ENCODE measurements at regions not wholly inside any gene's neighbourhood (a gene's known extent, or its start where the extent isn't known, plus 50 kb on each side); places are given as distances from the start of the nearest gene placed in this dataset.

GRCh38 chr4:104693601-104694201 is 199.0 kb upstream of the CXXC4 start:
- peak; percentile 65 for ATAC-seq
- TF ChIP-seq ZFP30 (CRISPR knock-in tag; IDR thresholded peaks at IDR 0.05) (no peak), RARB (CRISPR knock-in tag; IDR thresholded peaks at IDR 0.05) (no peak), TCF4 (CRISPR knock-in tag; IDR thresholded peaks at IDR 0.05; ENCODE audit: borderline replicate concordance) (no peak), ZNF70 (CRISPR knock-in tag; IDR thresholded peaks at IDR 0.05) (no peak), ZNF8 (CRISPR knock-in tag; IDR thresholded peaks at IDR 0.05) (no peak), PPARA (CRISPR knock-in tag; IDR thresholded peaks at IDR 0.05; ENCODE audit: borderline replicate concordance) (no peak), ZNF565 (CRISPR knock-in tag; conservative IDR thresholded peaks at IDR 0.05; ENCODE audit: low read depth) (no peak), CSDC2 (CRISPR knock-in tag; IDR thresholded peaks at IDR 0.05) (no peak), ZC3H10 (CRISPR knock-in tag; IDR thresholded peaks at IDR 0.05) (no peak), SNAI2 (CRISPR knock-in tag; IDR thresholded peaks at IDR 0.05) (no peak)
- TF ChIP-seq, protein P1, sequence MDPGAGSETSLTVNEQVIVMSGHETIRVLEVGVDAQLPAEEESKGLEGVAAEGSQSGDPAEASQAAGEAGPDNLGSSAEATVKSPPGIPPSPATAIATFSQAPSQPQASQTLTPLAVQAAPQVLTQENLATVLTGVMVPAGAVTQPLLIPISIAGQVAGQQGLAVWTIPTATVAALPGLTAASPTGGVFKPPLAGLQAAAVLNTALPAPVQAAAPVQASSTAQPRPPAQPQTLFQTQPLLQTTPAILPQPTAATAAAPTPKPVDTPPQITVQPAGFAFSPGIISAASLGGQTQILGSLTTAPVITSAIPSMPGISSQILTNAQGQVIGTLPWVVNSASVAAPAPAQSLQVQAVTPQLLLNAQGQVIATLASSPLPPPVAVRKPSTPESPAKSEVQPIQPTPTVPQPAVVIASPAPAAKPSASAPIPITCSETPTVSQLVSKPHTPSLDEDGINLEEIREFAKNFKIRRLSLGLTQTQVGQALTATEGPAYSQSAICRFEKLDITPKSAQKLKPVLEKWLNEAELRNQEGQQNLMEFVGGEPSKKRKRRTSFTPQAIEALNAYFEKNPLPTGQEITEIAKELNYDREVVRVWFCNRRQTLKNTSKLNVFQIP (CRISPR knock-in tag; IDR thresholded peaks at IDR 0.05; ENCODE audit: borderline replicate concordance, low read depth), result no peak
- TF ChIP-seq, protein P2, sequence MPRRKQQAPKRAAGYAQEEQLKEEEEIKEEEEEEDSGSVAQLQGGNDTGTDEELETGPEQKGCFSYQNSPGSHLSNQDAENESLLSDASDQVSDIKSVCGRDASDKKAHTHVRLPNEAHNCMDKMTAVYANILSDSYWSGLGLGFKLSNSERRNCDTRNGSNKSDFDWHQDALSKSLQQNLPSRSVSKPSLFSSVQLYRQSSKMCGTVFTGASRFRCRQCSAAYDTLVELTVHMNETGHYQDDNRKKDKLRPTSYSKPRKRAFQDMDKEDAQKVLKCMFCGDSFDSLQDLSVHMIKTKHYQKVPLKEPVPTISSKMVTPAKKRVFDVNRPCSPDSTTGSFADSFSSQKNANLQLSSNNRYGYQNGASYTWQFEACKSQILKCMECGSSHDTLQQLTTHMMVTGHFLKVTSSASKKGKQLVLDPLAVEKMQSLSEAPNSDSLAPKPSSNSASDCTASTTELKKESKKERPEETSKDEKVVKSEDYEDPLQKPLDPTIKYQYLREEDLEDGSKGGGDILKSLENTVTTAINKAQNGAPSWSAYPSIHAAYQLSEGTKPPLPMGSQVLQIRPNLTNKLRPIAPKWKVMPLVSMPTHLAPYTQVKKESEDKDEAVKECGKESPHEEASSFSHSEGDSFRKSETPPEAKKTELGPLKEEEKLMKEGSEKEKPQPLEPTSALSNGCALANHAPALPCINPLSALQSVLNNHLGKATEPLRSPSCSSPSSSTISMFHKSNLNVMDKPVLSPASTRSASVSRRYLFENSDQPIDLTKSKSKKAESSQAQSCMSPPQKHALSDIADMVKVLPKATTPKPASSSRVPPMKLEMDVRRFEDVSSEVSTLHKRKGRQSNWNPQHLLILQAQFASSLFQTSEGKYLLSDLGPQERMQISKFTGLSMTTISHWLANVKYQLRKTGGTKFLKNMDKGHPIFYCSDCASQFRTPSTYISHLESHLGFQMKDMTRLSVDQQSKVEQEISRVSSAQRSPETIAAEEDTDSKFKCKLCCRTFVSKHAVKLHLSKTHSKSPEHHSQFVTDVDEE (CRISPR knock-in tag; IDR thresholded peaks at IDR 0.05), result no peak

DNA sequence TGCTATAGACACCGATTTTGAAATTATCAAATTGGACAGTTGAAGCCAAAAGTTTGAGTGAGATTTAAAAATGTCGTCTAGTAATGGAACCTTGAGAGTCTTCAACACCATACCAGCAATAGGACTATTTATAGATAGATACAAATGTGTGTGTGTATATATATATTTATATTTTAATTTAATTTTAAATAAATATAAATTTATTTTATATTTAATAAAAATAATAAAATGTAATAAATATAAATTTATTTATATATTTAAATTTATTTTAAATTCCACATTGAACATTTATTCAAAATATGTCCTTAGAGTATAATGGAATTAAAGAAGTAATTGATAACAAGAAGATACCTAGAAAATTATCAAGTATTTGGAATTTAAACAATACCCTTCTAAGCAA is 221.9 kb upstream of the CXXC4 start:
- ATAC-seq, result no peak

More for the DNA sequence above, 221.9 kb upstream of the CXXC4 start:
- TF ChIP-seq GLIS3 (CRISPR knock-in tag; IDR thresholded peaks at IDR 0.05), result no peak
- TF ChIP-seq, protein P3, sequence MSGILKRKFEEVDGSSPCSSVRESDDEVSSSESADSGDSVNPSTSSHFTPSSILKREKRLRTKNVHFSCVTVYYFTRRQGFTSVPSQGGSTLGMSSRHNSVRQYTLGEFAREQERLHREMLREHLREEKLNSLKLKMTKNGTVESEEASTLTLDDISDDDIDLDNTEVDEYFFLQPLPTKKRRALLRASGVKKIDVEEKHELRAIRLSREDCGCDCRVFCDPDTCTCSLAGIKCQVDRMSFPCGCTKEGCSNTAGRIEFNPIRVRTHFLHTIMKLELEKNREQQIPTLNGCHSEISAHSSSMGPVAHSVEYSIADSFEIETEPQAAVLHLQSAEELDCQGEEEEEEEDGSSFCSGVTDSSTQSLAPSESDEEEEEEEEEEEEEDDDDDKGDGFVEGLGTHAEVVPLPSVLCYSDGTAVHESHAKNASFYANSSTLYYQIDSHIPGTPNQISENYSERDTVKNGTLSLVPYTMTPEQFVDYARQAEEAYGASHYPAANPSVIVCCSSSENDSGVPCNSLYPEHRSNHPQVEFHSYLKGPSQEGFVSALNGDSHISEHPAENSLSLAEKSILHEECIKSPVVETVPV (CRISPR knock-in tag; IDR thresholded peaks at IDR 0.05), result no peak
- no peak for TF ChIP-seq OSR1 (CRISPR knock-in tag; IDR thresholded peaks at IDR 0.05)
- no peak for TF ChIP-seq ARNTL (CRISPR knock-in tag; IDR thresholded peaks at IDR 0.05; ENCODE audit: borderline replicate concordance, low read depth)
- no peak for TF ChIP-seq ESRRG (CRISPR knock-in tag; IDR thresholded peaks at IDR 0.05)
- TF ChIP-seq, protein P2 (CRISPR knock-in tag; IDR thresholded peaks at IDR 0.05), result no peak
- TF ChIP-seq CREB5 (CRISPR knock-in tag; IDR thresholded peaks at IDR 0.05; ENCODE audit: low read depth), result no peak
- TF ChIP-seq PATZ1 (CRISPR knock-in tag; IDR thresholded peaks at IDR 0.05; ENCODE audit: borderline replicate concordance), result no peak
- no peak for TF ChIP-seq CSDC2 (CRISPR knock-in tag; IDR thresholded peaks at IDR 0.05)
- TF ChIP-seq TCF4 (CRISPR knock-in tag; IDR thresholded peaks at IDR 0.05; ENCODE audit: borderline replicate concordance), result no peak
- no peak for TF ChIP-seq ISL1 (CRISPR knock-in tag; IDR thresholded peaks at IDR 0.05)
- no peak for TF ChIP-seq ZNF565 (CRISPR knock-in tag; conservative IDR thresholded peaks at IDR 0.05; ENCODE audit: low read depth)
- TF ChIP-seq ZC3H10 (CRISPR knock-in tag; IDR thresholded peaks at IDR 0.05), result no peak
- no peak for TF ChIP-seq PPARA (CRISPR knock-in tag; IDR thresholded peaks at IDR 0.05; ENCODE audit: borderline replicate concordance)
- no peak for TF ChIP-seq ZFP30 (CRISPR knock-in tag; IDR thresholded peaks at IDR 0.05)
- no peak for TF ChIP-seq RARB (CRISPR knock-in tag; IDR thresholded peaks at IDR 0.05)

Data from SK-N-SH treated with all-trans-retinoic acid at 6 μM for 48 hours (cell line).